ENCODE measurements at regions not wholly inside any gene's neighbourhood (a gene's known extent, or its start where the extent isn't known, plus 50 kb on each side); places are given as distances from the start of the nearest gene placed in this dataset.

DNA sequence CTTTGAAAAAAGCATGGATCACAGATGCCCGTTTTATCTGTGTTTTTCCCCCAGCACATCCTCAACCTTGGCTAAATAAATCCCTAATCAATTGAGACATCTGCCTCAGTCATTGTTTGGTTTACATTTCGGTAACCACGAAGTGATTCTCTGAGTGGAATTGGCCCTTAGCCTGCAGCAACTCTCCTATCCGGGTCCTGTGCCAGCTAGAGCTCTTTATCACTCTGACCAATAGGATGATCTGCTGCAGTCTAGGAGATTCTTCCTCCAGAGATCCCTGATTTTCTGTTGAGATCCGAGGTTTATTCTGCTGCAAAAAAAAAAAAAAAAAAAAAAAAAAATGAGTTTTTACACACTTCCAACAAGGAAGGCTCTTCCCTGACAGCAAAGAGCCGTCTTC is 137.3 kb downstream of the KCNA4 start:
- TF ChIP-seq, protein P1, sequence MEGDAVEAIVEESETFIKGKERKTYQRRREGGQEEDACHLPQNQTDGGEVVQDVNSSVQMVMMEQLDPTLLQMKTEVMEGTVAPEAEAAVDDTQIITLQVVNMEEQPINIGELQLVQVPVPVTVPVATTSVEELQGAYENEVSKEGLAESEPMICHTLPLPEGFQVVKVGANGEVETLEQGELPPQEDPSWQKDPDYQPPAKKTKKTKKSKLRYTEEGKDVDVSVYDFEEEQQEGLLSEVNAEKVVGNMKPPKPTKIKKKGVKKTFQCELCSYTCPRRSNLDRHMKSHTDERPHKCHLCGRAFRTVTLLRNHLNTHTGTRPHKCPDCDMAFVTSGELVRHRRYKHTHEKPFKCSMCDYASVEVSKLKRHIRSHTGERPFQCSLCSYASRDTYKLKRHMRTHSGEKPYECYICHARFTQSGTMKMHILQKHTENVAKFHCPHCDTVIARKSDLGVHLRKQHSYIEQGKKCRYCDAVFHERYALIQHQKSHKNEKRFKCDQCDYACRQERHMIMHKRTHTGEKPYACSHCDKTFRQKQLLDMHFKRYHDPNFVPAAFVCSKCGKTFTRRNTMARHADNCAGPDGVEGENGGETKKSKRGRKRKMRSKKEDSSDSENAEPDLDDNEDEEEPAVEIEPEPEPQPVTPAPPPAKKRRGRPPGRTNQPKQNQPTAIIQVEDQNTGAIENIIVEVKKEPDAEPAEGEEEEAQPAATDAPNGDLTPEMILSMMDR (IDR thresholded peaks at IDR 0.05; ENCODE audit: low read depth, low read length, poor library complexity, severe bottlenecking) = no peak
- TF ChIP-seq EZH2phosphoT487 (IDR thresholded peaks at IDR 0.05; ENCODE audit: borderline replicate concordance, low read length) = no peak

All from DOHH2 (cell line).